VCaP (cell line): ENCODE measurements at regions not wholly inside any gene's neighbourhood (a gene's known extent, or its start where the extent isn't known, plus 50 kb on each side); places are given as distances from the start of the nearest gene placed in this dataset.

ENCODE experiments used
- H3K27ac ChIP-seq: fragments of 450-650 bp; 2 replicates; pipeline ENCODE4 v1.5.1; 2017
- TF ChIP-seq, protein P1 (sequence below): fragments of 450-650 bp; conservative IDR thresholded peaks from 2 replicates; pipeline ENCODE4 v1.5.1; 2017; ENCODE audit warnings: mild to moderate bottlenecking, moderate library complexity

DNA sequence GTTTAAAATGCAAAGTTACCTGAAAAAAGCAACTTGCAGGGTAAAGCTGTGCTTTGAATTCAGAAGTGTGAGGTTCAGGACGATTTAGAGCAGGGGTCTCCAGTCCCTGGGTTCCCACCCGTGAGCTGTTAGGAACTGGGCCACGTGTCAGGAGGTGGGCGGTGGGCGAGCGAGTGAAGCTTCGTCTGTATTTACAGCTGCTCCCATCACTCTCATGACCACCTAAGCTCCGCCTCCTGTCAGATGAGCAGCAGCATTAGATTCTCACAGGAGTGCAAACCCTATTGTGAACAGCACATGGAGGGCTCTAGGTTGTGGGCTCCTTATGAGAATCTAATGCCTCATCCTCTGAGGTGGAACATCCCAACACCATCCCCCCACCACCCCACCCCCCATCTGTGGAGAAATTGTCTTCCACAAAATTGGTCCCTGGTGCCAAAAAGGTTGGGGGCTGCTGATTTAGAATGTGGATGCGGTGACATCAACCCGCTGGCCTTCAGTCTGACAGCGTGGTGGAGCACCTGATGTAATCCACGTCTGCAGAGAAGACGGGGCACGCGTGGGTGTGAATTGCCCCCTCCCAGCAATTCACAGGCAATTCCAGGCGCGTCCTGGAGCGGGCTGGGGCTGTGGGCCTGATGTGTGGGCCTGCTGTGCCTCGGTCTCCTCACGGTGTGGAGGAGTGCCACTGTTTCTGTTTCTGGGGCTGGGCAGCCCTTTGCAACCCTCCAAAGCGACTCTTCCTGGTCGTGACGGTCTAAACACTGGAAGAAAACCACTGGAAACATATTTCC is 214.0 kb upstream of the SOX1 start:
- no peak overlapping the region for H3K27ac ChIP-seq
- TF ChIP-seq, protein P1, sequence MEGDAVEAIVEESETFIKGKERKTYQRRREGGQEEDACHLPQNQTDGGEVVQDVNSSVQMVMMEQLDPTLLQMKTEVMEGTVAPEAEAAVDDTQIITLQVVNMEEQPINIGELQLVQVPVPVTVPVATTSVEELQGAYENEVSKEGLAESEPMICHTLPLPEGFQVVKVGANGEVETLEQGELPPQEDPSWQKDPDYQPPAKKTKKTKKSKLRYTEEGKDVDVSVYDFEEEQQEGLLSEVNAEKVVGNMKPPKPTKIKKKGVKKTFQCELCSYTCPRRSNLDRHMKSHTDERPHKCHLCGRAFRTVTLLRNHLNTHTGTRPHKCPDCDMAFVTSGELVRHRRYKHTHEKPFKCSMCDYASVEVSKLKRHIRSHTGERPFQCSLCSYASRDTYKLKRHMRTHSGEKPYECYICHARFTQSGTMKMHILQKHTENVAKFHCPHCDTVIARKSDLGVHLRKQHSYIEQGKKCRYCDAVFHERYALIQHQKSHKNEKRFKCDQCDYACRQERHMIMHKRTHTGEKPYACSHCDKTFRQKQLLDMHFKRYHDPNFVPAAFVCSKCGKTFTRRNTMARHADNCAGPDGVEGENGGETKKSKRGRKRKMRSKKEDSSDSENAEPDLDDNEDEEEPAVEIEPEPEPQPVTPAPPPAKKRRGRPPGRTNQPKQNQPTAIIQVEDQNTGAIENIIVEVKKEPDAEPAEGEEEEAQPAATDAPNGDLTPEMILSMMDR: no peak

DNA sequence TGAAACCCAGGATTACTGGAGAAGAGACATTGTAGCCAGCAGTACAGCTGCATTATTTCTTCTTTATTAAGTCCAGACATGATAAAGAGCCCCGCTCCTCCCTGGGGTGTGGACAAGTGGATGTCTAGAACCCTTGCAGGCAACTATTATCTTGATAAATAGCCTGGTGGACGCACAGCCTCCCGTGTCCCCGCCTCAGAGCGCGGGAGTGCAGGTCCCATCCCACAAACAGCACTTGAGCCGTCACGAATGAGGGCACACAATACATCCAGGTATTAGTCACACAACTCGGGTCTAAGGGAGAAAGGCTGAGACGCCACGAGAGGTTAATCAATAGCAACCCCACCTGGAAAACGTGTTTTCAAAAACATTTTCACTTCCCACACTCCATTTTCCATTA is 213.2 kb upstream of the SOX1 start:
- TF ChIP-seq, protein P1: no peak
- no peak overlapping the region for H3K27ac ChIP-seq

DNA sequence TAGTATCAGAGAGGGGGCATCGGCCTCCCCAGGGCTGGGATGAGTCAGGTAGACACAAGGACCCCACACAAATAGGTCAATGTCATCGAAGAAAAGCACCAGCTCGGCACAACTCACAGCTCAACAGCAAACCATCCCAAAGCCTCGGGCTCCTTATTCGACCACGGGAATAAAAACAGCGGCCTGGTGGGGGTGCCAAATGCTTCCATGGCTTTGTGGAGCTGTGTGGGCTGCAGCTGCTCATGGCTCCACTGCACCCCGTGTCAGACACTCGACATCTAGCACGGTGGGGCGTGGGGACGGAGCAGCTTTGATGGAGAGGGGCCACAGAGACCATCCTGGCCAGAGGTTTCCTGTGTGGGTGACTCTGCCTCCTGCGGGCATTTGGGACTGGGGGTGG is 212.5 kb upstream of the SOX1 start:
- H3K27ac ChIP-seq: no peak overlapping the region
- TF ChIP-seq, protein P1: no peak

DNA sequence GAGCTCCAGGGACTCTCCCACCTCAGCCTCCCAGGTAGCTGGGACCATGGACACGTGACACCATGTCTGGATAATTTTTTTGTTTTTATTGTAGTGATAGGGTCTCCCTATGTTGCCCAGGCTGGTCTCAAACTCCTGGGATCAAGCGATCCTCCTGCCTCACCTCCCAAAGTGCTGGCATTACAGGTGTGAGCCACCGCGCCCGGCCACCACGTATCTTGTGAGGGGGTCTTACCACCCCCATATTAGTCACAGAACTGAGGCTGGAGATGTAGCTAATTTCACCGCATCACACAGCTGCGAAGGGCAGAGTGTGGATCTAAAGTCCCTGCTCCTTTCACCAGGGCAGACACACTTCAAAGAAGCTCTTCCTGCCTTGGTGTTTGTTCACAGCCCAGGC is 211.8 kb upstream of the SOX1 start:
- H3K27ac ChIP-seq: no peak overlapping the region
- TF ChIP-seq, protein P1: no peak

DNA sequence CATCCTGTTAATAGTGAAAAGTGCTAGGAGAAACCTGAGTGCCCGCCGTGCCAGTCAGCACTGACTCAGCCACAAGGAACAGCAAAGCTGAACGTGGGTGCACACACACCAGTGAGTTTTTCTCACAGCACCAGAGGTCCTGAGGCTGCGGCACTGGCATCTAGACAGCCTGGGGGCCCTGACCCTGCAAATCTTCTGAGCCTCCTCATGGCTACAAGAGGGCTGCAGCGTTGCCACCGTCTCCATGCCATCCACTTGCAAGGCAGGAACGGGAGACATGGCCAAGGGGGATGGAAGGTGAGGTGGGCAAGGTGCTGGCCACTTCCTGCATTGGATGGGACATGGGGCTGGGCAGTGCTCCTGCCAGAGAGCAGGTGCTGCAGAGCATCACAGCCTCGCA is 211.2 kb upstream of the SOX1 start:
- no peak overlapping the region for H3K27ac ChIP-seq
- TF ChIP-seq, protein P1: no peak

DNA sequence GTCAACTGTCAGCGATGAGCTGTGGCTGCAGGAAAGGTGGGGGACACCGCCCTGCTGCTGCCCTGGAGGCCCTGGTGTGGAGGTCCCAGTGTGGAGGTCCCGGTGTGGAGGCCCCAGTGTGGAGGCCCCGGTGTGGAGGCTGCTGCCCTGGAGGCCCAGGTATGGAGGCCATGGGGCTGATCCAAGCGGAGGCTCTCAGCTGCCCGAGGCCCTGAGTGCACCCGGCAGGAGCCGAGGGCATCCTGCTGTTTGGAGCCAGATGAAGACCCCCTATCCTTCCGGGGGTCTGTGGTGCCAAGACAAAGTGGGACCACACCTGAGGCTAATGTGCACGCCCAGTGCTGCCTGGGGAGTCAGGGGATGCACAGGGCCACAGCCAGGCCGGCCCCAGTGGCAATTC is 210.4 kb upstream of the SOX1 start:
- TF ChIP-seq, protein P1: no peak
- no peak overlapping the region for H3K27ac ChIP-seq

DNA sequence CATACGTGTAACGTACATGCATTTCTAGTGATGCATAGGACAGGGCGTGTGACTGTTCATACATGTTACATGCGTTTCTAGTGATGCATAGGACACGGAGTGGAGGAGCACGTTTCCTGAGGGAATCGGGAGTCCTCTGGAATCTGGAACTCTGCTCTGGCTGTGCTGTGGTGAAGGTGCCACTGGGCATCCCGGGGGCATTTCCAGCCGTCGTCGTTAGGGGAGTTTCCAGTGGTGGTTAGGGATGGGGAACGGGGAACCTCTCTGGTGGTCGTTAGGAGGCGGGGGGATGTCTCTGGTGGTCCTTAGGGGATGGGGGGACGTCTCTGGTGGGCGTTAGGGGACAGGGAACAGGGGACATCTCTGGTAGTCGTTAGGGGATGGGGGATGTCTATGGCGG is 209.6 kb upstream of the SOX1 start:
- no peak overlapping the region for H3K27ac ChIP-seq
- TF ChIP-seq, protein P1: no peak
